ENCODE measurements at regions not wholly inside any gene's neighbourhood (a gene's known extent, or its start where the extent isn't known, plus 50 kb on each side); places are given as distances from the start of the nearest gene placed in this dataset.
"Not testable (repeated sequence)": the region's sequence is repeated elsewhere in the genome, so short reads cannot be mapped to it uniquely, and the experiment has no call there.

DNA sequence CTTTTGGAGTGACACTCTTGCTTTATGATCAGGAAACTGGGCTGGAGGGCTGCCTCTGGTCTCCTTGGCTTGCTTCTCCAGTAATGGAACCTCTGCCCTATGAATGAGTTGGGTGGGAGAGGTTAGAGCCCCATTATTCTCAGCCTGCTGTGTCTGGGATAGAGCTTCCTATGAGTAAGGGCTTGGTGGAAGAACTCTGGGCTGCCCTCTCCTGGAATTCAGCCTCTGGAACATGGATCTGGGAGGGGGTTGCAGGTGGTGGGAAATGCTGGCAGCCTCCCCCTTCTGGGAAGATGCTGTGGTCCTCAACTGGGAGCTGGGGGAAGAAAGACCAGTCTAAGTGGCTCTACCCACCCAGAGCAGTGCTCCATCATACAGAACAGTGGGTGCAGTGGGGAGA is 81.8 kb upstream of the SYN3 start:
- DNase-seq, result no peak

DNA sequence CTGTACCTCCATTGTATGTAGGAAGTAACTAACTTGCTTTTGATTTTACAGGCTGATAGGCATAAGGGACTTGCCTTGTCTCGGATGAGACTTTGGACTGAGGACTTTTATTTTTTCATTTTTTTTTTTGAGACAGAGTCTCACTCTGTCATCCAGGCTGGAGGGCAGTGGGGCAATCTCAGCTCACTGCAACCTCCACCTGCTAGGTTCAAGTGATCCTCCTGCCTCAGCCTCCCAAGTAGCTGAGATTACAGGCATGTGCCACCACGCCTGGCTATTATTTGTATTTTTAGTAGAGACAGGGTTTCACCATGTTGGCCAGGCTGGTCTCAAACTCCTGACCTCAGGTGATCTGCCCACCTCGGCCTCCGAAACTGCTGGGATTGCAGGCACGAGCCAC is 80.2 kb upstream of the SYN3 start:
- not testable (repeated sequence) for DNase-seq

DNA sequence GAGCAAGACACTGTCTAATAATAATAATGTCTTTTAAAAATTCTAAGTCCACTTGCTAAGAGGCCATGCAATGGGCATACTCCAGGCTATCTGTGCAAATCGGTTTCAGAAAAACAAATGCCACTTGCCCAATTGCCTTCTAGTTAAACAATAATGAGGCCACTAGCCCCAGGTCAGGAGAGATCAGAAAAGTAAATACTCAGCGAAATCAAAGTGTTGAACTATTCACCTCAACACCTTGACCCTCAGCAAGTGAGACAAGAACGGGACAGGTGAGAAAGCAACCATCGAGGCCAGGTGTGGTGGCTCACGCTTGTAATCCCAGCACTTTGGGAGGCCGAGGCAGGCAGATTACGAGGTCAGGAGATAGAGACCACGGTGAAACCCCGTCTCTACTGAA is 72.3 kb upstream of the SYN3 start:
- no peak for DNase-seq

DNA sequence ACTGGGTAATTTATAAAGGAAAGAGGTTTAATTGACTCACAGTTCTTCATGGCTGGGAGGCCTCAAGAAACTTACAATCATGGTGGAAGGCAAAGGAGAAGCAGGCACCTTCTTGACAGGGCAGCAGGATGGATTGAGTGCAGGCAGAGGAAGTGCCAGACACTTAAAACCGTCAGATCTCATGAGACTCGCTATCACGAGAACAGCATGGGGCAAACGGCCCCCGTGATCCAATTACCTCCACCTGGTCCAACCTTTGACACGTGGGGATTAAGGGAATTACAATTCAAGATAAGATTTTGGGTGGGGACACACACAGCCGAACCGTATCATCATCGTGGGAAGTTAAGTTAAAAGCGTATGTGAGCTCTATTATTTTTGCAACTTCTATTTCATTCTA is 71.4 kb upstream of the SYN3 start:
- DNase-seq, result no peak

DNA sequence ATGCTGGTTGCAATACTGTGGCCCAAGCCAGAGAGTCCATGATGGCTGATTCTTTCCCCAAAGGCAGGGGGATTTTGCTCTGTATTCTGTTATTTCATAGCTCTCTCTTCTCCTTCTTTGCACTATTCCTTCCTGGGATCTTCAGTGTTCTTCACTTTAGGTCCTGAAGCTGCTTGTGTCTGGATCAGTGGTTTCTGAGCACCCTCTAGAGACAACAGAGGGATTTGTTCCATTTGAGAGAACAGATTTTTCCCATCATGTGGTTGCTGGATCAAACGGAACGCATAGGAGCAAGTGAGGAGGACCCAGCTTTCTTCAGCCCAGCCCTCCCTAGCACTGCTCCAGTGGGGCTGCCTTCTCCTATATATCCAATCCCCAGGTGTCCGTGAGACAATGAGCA is 68.7 kb upstream of the SYN3 start:
- DNase-seq, result peak in 1 of 2 experiments; percentile 24

DNA sequence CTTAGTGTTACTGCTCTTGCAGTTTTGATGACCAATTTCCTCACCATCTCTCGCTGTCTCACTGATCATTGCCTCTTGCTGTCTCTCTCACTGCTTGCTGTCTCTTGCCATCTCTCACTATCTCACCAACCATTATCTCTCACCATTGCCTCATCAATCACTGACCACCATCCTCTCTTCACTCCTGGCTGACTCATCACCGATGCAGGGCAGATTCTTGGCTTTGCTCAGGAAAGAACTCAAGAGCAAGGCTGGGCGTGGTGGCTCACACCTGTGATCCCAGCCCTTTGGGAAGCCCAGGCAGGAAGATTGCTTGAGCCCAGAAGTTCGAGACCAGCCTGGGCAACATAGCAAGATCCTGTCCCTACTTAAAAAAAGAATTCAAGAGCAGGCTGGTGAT is 66.3 kb upstream of the SYN3 start:
- no peak for DNase-seq

DNA sequence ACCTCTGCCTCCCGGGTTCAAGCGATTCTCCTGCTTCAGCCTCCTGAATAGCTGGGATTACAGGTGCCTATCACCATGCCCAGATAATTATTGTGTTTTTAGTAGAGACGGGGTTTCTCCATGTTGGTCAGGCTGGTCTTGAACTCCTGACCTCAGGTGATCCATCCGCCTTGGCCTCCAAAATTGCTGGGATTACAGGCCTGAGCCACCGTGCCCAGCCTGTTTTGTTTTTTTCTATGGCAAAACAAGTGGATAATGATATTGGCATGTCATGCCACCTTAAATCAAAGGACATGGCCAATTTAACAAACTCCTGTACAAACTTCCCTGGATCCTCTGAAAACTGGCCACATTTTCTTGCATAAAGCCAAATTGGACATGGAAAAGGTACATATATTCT is 64.3 kb upstream of the SYN3 start:
- not testable (repeated sequence) for DNase-seq

DNA sequence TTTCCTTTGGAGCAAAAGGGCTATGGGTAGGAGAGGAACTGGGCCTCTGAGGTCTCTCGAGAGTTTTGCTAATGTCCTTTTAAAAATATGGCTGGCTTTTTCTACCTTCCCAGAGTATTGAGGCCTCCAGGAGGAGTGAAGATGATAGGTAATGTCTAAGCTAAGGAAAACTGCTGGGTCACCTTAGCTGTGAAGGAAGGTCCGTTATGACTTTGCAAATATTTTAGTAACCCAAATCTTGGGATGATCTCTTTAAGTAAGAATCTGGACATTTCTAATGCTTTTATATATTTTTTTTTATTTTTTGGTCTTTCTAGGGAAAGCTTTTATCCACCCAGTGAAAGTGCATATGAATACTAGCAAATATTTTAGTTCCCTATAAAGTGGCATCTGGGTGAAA is 60.9 kb upstream of the SYN3 start:
- DNase-seq, result no peak

DNA sequence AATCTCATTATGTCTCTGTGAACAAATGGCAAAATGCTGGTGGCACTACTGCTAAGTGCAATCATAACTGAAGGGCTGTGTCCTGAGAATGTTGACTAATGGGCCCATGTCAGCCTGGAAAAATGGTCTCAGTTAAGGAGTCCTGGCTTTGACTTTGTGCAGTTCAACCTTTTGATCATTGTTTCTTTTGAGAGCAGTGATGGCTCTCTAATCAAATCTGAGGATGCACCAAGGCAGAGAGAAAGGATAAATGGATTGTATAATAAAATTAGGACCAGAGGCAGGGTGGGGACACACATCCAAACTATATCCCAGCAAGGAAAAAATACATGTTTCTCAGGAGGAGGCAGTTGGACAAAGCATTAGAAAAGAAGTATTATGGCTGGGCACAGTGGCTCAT is 59.6 kb upstream of the SYN3 start:
- DNase-seq, result no peak

DNA sequence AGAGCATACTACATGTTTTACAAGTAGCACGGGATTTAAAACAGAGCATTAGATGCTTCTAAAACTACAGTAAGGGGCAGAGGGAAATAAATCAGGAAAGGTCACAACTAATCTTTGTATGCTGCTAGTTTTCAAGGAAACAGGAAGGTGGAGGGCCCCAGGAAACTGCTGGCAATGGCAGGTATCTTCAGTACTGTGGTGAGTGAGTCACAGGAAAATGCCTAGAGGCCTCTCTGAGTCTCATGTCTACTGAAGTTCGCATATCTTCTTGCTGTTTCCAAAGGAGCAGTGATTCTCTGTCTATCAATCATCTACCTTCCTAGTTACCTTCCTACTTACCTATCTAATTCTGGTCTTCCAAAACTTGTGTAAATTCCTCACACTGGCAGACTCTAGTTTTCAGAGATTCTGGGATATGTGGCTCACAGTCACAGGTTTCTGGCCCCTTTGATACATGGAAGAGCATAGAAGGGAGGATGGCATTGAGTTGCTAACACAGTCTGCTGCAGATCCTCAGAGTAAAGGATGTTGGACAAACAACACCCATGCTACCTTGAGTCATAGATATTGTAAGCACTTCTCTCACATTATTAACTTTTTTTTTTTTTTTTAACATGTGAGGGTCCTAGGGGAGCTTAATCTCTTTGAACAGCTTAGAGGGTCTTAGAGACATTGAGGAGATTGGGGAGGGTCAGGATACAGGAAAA is 58.8 kb upstream of the SYN3 start:
- DNase-seq, result no peak

DNA sequence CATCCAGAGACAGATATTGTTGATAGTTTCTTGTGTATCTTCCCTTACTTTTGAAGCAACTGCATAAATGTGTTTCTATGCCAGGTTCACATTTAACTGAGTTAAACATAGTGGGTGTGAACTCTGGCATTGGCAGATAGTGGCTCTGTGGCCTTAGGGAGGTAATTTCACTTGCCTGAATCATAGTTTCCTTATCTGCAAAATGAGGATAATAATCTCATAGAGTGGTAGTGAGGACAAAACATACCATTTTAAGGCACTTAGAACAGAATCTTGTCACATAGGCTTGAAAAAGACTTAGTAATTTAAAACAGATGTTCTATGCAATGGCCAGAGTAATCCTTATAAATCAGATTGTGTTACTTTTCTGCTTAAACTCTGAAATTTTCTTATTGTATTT is 56.4 kb upstream of the SYN3 start:
- no peak for DNase-seq

DNA sequence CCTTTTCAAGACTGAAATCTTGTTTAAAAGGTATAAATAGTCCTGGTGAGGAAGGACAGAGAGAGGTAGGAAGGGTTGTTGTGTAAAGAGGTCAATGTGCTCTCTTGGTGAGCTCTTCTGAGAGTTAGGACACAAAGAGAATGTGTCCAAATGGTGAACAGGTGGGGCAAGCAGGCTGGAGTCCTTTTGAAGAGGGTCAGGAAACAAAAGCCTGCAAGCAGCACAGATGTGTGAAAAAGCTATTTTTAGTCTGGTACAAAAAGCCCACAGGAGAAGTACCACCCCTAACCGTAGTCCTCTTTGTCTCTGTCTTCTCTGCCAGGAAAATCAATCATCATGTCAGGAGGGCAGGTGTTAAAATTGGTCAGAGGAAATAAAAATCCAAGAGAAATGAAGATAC is 54.4 kb upstream of the SYN3 start:
- peak; percentile 91 to 94 for DNase-seq

DNA sequence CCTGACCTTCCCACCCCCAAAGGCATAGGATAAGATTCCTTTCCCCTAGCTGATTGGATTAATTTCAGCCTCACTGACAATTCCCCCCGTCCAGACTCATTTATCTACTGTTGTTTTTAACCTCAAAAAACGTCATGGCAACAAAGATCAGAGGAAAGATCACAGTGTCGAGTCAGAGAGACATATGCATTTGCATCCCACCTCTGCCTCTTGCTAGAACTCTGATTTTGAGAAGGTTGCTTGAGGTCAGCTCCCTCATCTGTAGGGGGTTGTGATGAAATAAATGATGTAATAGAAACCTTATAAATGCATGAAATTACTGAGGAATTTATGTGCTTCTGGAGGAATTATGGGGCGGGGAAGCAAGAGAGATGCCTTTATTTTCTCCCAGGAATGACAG is 53.3 kb upstream of the SYN3 start:
- DNase-seq, result no peak

DNA sequence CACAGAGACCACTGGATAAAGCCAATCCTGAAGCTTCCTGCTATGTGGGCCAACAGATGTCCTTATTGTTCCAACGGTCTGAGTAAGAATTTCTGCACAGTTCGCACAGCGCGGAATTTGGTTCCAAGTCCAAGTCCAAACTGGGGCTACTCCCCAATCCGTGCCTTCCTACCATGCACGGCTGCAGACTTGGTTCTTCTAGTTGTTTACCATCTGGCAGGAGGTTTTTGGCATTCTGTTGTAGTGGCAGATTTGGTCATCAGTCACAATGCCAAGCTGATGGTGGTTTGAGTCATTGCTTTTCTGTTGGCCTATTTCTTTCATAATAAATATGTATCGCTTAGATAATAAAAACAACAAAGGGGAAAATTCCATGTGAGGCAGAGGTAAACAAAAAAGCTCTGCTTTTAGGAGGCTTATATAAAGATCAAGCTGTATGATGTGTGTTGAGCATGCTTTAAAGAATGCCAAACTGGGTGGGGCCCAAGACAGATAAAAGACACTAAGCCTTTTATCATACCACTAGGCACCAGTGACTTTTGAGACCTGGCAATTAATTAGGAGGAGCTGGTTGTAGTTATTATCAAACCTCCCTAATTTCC is 52.5 kb upstream of the SYN3 start:
- DNase-seq, result no peak

DNA sequence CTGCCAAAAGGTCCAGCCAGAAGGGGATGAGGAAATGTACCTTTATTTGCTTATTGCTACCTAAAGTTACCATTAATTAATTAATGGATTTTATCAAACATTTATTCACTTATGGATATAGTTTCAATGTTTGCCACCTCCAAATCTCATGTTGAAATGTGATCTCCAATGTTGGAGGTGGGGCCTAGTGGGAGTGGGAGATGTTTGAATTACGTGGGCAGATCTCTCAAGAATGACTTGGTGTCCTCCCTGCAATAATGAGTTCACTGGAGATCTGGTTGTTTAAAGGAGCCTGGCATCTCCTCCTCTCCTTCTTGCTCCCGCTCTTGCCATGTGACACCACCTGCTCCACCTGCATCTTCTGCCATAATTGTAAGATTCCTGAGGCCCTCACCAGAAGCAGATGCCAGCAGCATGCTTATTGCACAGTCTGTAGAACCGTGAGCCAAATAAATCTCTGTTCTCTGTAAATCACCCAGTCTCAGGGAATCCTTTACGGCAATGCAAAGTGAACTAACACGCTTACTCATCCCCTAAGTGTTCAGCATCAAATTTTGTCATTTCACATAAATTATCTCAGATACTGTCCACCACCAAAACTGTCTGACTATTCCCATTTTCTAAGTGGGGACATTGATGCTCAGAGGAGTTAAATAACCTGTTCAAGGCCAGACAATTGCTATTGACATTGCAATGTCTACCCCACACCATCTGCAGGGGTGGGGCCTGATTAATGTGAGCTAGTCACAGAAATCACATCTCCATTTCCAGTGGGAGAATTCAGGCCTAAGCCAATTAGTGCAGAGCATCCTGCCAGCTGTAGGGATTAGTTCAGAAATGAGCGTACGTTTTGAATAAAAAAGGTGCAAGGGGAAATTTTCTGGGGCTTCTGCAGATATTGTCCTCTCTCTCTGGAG is 51.6 kb upstream of the SYN3 start:
- DNase-seq, result peak in 1 of 2 experiments; percentile 19

DNA sequence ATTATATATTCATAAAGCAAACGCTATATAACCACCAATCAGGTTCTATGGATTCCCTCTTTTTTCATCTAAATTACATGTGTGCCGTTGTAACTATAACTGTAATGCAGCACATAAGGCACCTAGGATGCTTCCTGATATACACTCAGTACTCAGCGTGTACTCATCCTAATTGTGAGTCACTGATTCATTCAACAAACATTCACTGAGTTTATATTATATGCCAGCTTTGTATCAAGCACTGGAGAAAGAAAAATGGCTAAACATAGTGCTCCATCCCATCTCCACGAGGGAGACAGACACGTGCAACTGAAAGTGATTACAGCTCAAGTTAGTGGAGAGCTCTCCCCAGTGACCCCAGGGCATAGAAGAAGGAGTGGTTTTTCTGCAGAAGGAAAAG is 49.9 kb upstream of the SYN3 start:
- DNase-seq, result no peak

All from SHP77 (cell line).